ENCODE measurements at regions not wholly inside any gene's neighbourhood (a gene's known extent, or its start where the extent isn't known, plus 50 kb on each side); places are given as distances from the start of the nearest gene placed in this dataset.

DNA sequence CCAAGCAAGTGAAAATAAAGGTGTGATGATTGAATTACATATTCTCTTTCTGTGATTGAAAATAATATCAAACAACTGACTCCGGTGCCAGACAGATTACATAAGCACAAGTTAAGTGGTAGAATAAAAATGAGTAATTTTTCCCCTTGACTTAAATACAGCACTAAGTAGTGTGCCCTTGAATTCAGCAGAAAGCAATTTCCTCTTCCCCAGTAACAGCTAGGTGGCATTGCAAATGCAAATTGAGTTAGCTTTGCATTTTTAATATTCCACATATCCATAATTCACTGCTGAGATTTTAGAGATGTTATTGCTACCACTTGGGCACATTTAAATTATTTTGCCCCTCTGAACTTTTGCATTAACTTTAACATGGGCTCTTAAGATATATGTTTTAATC, 89.8 kb upstream of the NPVF start:
- TF ChIP-seq, protein P1, sequence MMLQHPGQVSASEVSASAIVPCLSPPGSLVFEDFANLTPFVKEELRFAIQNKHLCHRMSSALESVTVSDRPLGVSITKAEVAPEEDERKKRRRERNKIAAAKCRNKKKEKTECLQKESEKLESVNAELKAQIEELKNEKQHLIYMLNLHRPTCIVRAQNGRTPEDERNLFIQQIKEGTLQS (IDR thresholded peaks at IDR 0.05), result no peak
- TF ChIP-seq POLR2AphosphoS5 (IDR thresholded peaks at IDR 0.05; ENCODE audit: low read depth, low read length) (no peak), ZFX (IDR thresholded peaks at IDR 0.05) (no peak), POLR2A (IDR thresholded peaks at IDR 0.05; ENCODE audit: borderline replicate concordance, extremely low read depth, insufficient read depth, insufficient read length) (no peak), EZH2 (IDR thresholded peaks at IDR 0.05) (no peak), ZNF274 (IDR thresholded peaks at IDR 0.05; ENCODE audit: low read depth, low read length) (no peak), SRF (IDR thresholded peaks at IDR 0.05; ENCODE audit: low read depth) (no peak), ELF1 (IDR thresholded peaks at IDR 0.05; ENCODE audit: borderline replicate concordance, low read depth) (no peak), TCF7L2 (IDR thresholded peaks at IDR 0.05; ENCODE audit: borderline replicate concordance, extremely low read depth, insufficient read depth, insufficient read length) (no peak), RAD21 (IDR thresholded peaks at IDR 0.05; ENCODE audit: low read depth) (no peak), SIN3A (IDR thresholded peaks at IDR 0.05; ENCODE audit: low read depth) (no peak), CEBPB (IDR thresholded peaks at IDR 0.05; ENCODE audit: low read depth) (no peak), YY1 (IDR thresholded peaks at IDR 0.05; ENCODE audit: extremely low read depth, insufficient replicate concordance, low read depth, low read length) (no peak), CBX3 (IDR thresholded peaks at IDR 0.05; ENCODE audit: low read depth) (no peak), SP1 (IDR thresholded peaks at IDR 0.05; ENCODE audit: low read depth) (no peak)
- TF ChIP-seq, protein P2, sequence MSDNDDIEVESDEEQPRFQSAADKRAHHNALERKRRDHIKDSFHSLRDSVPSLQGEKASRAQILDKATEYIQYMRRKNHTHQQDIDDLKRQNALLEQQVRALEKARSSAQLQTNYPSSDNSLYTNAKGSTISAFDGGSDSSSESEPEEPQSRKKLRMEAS (IDR thresholded peaks at IDR 0.05), result no peak
- TF ChIP-seq, protein P3, sequence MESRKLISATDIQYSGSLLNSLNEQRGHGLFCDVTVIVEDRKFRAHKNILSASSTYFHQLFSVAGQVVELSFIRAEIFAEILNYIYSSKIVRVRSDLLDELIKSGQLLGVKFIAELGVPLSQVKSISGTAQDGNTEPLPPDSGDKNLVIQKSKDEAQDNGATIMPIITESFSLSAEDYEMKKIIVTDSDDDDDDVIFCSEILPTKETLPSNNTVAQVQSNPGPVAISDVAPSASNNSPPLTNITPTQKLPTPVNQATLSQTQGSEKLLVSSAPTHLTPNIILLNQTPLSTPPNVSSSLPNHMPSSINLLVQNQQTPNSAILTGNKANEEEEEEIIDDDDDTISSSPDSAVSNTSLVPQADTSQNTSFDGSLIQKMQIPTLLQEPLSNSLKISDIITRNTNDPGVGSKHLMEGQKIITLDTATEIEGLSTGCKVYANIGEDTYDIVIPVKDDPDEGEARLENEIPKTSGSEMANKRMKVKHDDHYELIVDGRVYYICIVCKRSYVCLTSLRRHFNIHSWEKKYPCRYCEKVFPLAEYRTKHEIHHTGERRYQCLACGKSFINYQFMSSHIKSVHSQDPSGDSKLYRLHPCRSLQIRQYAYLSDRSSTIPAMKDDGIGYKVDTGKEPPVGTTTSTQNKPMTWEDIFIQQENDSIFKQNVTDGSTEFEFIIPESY (IDR thresholded peaks at IDR 0.05; ENCODE audit: extremely low read depth, insufficient replicate concordance, low read length), result no peak
- no peaks in the 10 kb centered on the region for H3K9me3 ChIP-seq (ENCODE audit: control insufficient read depth in 1 of 2, insufficient read depth in 1 of 2, low read depth in 1 of 2, low read length in 2 of 2)
- no peaks in the 10 kb centered on the region for H4K20me1 ChIP-seq (ENCODE audit: insufficient read depth)
- H3K4me3 ChIP-seq (replicated peaks in 1 of 2; ENCODE audit: low read depth in 1 of 2, low read length in 2 of 2), result no peak overlapping the region
- H3K9me2 ChIP-seq (ENCODE audit: insufficient read depth), result no peaks in the 10 kb centered on the region
- DNase-seq (ENCODE audit: low read depth, low spot score) (no peak), ATAC-seq (no peak)
- no peak overlapping the region for H2AFZ ChIP-seq (ENCODE audit: low read depth, low read length, poor library complexity, severe bottlenecking)
- H3K27ac ChIP-seq (ENCODE audit: low read depth, low read length), result no peak overlapping the region
- intact Hi-C loops (cut with micrococcal nuclease), result no loop called here
- no peaks in the 10 kb centered on the region for H3K79me2 ChIP-seq (ENCODE audit: insufficient read depth, low read length)
- H3K27me3 ChIP-seq (ENCODE audit: insufficient read depth, low read length), result peaks cover 40% of the 10 kb centered on the region
- RAD21 ChIA-PET (ENCODE audit: low non-redundant PET in 1 of 2, low total read pairs in 2 of 2, uncharacterized antibody in 2 of 2, unreplicated experiment in 2 of 2), result no interaction called here
- CTCF ChIA-PET, result no interaction called here
- POLR2A ChIA-PET, result no interaction called here
- H3K36me3 ChIP-seq (ENCODE audit: control insufficient read depth in 1 of 2, insufficient read depth in 2 of 2, low read length in 2 of 2), result no peaks in the 10 kb centered on the region
- no TSS peak for BruUV-seq (replicated peaks)
- H3K4me2 ChIP-seq (ENCODE audit: low read length), result no peak overlapping the region
- no peaks in the 10 kb centered on the region for H3K4me1 ChIP-seq (ENCODE audit: control insufficient read depth in 1 of 2, insufficient read depth in 2 of 2, low read length in 2 of 2)
- H3K9ac ChIP-seq (ENCODE audit: low read length), result no peak overlapping the region

All from HCT116 (cell line).